ENCODE measurements at regions not wholly inside any gene's neighbourhood (a gene's known extent, or its start where the extent isn't known, plus 50 kb on each side); places are given as distances from the start of the nearest gene placed in this dataset.

- no peak for DNase-seq
Observed at GRCh38 chr1:198906739-198907422, 268.0 kb downstream of the PTPRC start.

- DNase-seq, result no peak
Observed at GRCh38 chr1:198907423-198907746, 268.5 kb downstream of the PTPRC start.

- DNase-seq, result no peak
Observed at GRCh38 chr1:198908995-198909394, 270.2 kb downstream of the PTPRC start.

GRCh38 chr1:198909973-198910372, 271.1 kb downstream of the PTPRC start:
- DNase-seq, result no peak

- no peak for DNase-seq
Observed at GRCh38 chr1:198910816-198911215, 272.0 kb downstream of the PTPRC start.

- DNase-seq, result no peak
Observed at GRCh38 chr1:198912046-198912445, 273.2 kb downstream of the PTPRC start.

GRCh38 chr1:198913667-198914066, 274.8 kb downstream of the PTPRC start:
- no peak for DNase-seq

GRCh38 chr1:198915327-198916231, 276.7 kb downstream of the PTPRC start:
- DNase-seq, result no peak

GRCh38 chr1:198917226-198917625, 278.4 kb downstream of the PTPRC start:
- DNase-seq, result no peak

- DNase-seq, result no peak
Observed at GRCh38 chr1:198918920-198919319, 280.1 kb downstream of the PTPRC start.

- no peak for DNase-seq
Observed at GRCh38 chr1:198919667-198920398, 281.0 kb downstream of the PTPRC start.

GRCh38 chr1:198922638-198923430, 284.0 kb downstream of the PTPRC start:
- no peak for DNase-seq

GRCh38 chr1:198923993-198924392, 285.2 kb downstream of the PTPRC start:
- DNase-seq, result no peak

GRCh38 chr1:198925567-198925966, 286.7 kb downstream of the PTPRC start:
- no peak for DNase-seq

GRCh38 chr1:198927129-198927528, 288.3 kb downstream of the PTPRC start:
- no peak for DNase-seq

- DNase-seq, result no peak
Observed at GRCh38 chr1:198929111-198929604, 290.3 kb downstream of the PTPRC start.

- no peak for DNase-seq
Observed at GRCh38 chr1:198929961-198930599, 291.2 kb downstream of the PTPRC start.

GRCh38 chr1:198932351-198932991, 293.6 kb downstream of the PTPRC start:
- no peak for DNase-seq

- no peak for DNase-seq
Observed at GRCh38 chr1:198933515-198934222, 294.8 kb downstream of the PTPRC start.

GRCh38 chr1:198934426-198934825, 295.6 kb downstream of the PTPRC start:
- no peak for DNase-seq

- DNase-seq, result no peak
Observed at GRCh38 chr1:198934901-198935305, 296.1 kb downstream of the PTPRC start.
